ENCODE measurements at regions not wholly inside any gene's neighbourhood (a gene's known extent, or its start where the extent isn't known, plus 50 kb on each side); places are given as distances from the start of the nearest gene placed in this dataset.

DNA sequence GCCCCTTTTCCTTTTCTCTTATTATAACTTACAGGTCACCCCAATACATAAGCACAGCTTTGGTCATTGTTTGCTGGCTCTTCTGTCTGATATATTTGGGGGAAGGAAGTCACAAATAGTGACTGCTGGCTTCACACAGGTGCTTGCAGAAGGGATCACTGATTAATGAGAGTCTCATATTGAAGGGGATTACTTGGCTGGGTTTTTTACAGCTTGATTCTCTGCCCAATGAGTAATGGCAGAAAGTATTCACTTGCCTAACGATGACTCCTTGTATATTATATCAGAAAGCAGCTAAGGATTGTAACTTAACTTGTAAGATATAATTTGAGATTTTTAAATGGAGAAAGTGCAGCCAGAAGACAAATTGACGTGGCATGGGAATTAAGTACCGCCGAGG, 119.3 kb upstream of the PFN2 start:
- DNase-seq (ENCODE audit: low spot score) = no peak

DNA sequence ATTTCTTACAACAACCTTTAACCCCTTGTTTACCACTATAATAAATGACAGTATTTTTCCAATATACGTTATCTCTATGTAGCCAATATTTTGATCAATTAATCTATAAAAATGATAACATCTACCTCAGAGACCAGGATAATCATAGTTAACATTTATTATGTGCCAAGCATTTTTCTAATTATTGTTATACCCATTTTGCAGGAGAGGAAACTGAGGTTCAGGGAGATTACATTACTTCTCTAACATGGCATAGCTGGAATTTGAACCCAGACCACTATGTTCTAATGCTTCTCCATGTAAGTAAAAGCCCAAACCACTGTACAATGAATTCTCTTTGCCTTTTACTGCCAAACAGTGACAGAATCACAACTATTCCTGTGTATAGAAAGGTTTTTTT, 113.4 kb upstream of the PFN2 start:
- no peak for DNase-seq (ENCODE audit: low spot score)

DNA sequence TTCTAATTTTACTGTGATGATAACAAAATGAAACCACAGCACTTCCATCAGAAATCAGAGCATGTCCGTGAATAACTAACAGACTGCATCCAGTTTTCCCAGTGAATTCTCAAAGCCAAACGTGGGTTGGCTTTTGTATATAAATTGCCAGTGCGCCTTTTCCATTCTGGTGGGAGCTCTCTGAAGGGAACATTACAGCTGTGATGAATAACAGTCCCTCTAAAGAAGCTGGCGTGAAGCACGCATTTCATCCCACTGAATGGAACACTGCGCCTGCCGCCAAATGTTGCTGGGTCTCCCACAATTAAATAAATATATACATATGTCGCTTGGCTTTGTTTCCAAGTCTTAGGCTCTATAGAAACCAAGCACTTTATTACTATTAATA, 113.0 kb upstream of the PFN2 start:
- peak; percentile 41 for DNase-seq (ENCODE audit: low spot score)

DNA sequence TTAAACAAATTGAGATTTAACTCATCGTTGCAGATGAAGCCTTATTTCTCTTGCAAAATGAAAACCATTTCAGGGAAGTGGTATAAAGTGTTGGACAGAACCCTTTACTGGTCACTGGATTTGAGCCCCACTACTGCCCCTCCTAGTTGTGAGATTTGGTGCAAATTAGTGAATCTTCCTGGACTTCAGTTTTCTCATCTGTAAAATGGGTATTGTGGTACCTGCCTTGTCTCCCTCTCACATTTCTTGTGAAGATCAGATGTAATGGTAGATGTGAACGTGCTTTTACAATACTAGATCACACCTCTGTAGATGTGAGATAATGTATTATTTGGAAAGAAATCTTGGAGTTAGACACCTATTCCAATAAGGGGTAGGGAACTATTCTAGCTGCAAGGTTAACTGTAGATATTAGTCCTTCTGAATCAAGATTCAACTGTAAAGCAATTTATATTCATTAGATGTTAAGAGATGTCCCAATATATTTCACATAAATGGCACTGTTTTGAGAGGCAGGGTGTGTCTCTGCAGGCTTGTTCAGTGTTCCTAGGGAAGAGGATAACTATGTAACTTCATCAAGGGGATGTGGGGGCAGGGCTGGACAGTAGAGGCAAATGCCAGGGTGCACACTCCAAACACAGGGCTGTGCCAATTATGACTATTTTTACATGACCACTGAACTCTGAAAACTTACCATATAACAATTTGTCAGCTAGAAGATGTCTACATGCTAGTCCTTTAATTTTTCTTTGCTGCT, 112.4 kb upstream of the PFN2 start:
- DNase-seq (ENCODE audit: low spot score) = no peak

DNA sequence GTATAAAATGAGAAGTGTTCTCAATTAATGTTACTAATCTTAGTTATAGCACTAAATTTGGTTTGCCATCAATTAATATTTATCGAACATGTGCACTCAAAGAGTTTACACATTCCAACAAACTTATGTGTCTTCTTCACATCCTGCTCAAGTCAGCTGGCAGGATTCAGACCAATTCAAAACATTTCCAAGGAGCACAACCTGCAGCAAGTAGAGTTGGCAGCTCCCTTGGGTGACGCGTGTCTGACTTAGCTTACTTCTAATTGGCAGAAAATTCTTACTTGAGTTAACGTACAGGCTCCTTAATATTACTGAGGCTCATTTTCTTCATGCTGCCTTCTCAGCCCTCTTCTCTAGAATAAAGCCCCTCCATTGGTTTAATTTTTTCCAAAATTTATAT, 110.4 kb upstream of the PFN2 start:
- no peak for DNase-seq (ENCODE audit: low spot score)

DNA sequence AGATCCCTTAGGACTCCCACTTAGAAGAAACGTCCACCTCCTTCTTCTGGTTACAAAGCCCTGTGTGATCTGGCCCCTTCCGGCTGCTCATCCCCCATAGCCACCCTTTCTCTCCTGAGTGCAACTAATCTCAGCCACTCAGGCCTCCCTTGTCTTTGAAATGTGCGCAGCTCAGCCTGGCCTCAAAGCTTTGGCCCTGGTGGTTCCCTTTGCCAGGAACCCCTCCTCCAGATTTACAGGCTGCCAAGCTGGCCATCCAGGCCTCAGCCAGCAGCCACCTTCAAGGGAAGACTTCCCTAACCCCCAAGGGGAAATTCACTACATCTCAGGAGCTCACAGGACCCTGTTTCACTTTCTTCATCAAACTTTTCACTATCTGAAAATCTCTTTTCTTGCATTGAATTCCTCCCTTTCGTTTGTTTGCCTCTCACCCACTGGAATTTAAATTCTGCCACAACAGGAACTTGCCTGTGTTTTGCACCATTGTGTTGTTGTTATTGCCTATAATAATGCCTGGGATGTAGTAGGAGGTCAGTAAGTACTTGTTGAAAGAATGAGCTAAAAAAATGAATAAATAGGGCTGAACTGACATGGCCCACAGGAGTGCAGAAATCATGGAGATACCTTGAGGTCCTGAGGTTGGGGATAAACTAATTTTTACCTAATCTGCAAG, 109.5 kb upstream of the PFN2 start:
- DNase-seq (ENCODE audit: low spot score) = no peak

DNA sequence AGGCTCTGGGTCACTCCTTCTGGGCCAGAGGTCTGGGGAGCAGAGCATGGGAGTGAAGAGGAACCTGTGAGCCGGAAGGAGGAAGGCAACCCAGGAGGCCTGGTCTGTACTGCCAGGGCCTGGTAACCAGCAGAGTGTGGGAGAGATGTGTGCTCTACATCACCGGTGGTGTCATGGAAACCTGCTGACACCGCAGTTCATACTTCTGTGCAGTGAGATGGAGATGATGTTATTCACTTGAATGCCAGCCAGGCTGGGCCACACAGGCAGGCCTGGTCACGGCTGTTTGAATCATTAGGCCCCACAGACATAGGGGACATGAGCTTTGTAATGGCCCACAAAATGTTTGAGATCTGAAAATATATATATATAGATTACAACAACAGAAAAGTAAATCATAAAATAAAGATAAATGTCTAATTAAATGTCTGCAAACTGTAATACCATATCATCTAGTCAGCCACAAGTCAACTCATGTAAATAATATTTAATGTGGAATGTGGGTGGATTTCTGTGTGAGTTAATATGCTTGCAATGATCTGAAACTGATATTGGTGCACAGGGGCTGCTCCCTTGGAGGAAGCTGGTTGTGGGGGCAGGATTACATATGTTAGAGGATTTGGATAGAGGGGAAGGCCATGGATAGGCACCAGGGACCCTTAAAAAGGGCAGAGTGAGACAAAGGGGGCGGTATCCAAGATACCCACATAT, 108.5 kb upstream of the PFN2 start:
- DNase-seq (ENCODE audit: low spot score) = peak; percentile 91

DNA sequence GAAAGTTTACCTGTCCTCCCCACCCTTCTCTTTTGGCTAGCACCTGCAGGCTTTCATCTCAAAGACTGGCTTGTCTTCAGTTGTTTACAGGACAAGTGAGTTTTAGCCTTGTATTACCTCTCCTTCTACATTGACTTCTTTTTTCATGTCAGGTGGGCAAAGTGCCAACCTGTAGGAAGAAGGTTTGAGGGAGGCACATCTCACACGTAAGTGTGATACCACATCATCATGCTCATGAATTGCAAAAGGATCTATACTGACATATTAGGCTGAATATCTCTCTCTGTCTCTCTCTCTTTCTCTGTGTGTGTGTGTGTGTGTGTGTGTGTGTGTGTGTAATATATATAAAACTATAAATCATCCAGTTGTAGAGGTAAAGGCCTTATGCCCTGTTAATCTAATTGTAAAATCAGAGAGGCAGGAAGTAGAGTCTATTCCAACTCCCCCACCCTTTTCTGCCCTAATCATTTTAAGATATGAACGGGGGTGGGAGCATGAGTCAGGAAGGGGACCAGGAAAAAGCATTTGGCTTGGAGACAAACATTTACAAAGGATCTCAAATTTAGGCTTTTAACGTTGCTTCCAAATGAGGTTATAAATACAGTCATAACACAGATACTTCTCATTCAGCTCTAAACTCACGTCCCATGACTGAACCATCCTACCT, 107.0 kb upstream of the PFN2 start:
- DNase-seq (ENCODE audit: low spot score) = no peak

DNA sequence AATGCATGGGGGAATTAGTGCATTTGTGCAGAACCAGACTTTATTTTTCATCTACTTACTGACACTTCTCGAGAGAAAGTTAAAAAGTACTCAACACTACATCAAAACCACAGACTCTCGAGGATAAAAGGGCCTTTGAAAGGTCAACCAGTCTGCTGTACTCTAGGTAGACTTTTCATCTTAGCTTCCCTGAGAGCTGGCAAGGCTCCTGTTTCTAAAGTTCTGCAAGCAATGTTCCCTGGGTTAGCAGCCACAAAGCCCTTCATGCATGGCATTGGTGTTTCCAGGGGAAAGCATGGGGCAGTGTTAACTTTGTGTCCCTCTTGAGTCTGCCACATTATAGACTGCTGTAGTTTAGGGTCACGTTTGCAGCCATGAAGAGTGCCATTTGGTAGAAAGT, 106.4 kb upstream of the PFN2 start:
- no peak for DNase-seq (ENCODE audit: low spot score)

DNA sequence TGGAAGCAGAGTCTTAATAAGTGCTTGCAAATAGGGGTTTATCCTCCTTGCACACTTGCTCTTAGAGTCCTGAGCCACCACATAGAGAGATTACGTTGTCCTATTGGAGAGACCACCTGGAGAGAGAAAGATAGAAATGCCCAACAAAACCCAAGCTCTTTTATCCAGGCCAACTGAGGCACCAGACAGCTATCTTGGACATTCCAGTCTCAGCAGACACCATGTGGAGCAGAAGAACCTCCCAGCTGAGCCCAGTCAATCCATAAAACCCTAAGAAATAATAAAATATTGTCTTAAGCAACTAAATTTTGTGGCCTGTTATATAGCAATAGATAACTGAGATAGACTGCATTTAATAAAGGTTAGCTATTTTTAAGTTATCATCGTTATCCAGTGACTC, 105.7 kb upstream of the PFN2 start:
- no peak for DNase-seq (ENCODE audit: low spot score)

DNA sequence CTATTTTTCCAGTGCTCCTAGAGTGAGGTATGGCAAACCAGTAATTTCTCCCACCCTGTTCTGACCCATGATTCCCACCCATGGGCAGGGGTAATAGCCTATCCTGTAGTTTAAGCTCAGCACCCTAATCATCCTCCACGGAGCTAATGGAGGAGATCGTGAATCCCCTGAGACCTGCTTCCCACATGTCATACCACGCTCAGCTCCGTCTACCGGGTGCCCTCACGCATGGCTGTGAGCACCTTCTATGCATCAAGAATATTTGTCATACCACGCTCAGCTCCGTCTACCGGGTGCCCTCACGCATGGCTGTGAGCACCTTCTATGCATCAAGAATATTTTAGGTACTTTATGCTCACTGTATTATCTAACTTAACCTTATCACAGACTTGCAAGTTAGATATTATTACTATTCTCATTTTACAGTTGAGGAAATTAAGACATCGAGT, 104.7 kb upstream of the PFN2 start:
- no peak for DNase-seq (ENCODE audit: low spot score)

DNA sequence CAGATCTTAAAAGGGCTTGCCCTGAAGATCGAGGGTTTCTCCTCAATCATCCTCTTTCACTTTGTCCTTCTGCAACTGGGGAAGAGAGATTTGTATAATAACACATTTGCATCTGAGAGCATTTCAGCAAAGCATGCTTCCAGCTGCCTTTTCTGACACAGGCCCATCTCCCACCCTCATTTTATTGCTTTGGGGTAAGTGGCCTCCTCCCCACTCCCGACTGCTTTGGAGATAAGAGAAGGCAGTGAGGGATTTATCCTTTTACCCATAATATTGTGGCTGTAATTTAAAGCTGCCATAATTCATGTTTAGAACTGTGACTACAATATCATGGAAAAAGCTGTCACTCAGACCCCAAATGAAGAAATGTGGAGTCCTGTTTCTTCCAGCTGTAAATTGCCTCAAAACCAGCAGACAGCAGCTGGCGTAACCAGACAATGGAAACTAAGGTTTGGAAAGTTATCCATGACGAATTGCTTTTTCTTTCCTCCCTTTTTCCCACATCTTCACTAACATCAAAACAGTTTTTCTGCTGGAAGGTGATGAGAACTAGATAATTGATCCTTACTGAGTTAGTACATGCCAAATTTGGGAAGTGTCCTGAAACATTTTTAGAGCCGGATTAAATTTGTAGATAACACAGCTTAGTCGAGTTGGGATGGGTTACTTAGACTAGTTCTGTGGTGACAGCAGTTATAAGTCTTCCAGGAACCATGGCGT, 104.2 kb upstream of the PFN2 start:
- no peak for DNase-seq (ENCODE audit: low spot score)

DNA sequence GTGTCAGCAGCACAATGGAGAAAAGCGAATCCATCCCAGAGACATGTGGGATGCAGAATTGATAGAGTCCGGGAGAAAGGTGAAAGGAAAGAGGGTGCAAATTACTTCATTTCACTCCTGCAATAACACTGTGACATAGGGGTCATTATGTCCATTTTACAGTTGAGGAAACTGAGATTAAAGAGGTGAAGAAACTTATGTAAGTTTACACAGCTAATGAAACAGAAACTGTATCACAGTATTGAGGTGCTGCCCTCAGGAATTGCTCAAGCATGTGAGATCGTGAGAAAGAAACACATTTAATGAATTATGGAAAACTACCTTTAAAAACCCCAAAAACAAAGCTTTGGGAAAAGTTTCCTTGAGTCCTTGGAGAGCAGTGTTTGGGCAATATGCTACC, 103.6 kb upstream of the PFN2 start:
- no peak for DNase-seq (ENCODE audit: low spot score)

DNA sequence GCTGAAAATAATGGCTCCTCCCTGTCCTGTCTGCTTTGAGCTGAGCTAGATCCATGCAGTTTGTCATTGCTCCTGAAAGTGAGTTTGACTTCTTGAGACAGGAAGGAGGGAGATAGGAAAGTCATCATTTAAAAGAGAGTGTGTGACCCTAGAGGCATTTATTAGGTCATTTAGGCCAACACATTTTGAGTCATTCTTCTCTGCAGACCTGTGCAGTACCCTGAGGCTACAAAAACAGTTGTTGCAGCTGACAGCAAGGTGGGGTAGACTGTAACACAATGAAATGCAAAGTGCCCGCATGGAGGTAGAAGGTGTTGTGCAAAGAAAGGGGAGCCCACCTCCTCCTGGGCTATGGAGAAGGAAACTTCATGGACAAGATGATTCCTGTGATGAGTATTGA, 102.8 kb upstream of the PFN2 start:
- no peak for DNase-seq (ENCODE audit: low spot score)

DNA sequence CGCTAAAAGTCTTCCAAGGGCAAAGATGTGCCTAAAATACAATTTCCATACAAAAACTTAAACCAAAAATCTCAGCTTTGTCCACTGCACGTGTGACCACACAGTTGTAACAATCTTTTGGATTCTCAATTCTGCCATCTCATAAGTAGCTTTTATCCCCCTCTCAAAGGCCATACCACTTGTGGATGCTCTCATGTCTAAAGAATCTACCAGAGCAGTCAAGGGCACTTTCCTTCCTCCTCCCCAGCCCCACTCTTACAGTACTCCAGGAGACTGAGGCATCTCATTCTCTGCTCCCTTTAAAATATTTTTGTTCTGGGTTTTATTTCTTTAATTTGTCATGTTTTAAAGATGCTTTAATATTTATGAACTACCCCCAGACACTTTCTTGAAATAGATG, 102.3 kb upstream of the PFN2 start:
- peak; percentile 39 for DNase-seq (ENCODE audit: low spot score)

DNA sequence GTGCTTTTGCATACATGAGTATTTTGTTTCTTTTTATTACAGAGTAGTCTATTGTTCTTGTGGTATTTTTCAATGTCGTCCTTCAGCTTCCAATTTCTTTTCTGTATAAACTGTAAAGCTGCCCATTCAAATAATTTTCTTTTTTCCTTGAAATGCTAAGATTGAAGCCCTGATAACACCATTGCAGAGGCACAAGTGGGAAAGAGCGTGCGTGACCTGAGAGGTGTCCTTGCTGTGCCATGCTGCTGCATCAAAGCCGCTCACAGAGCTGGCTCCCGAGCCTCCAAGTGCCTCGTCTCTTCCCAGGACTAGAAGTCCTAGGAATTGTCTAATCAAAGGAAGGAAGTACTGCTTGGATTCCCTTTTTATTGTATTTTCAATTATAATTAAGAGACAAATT, 101.9 kb upstream of the PFN2 start:
- no peak for DNase-seq (ENCODE audit: low spot score)

DNA sequence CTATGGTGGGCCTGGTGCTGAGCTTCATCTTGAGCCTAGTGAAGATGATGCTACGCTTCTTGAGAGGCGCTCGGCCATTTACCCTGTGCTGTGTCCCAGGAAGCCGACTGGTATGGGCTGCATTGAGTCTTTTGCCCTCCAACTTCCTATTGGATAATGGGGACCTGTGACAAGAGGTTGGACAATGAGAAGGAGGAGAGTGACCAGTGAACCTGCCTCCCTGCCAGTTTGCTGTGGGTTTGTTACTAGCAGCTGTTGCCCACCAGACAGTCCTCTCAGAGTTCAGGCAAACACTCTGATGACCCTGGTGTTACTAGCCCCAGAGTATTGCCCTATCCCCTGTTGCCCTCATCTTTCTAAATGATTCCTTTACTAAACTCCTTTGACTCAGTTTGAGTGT, 99.6 kb upstream of the PFN2 start:
- DNase-seq (ENCODE audit: low spot score) = no peak

DNA sequence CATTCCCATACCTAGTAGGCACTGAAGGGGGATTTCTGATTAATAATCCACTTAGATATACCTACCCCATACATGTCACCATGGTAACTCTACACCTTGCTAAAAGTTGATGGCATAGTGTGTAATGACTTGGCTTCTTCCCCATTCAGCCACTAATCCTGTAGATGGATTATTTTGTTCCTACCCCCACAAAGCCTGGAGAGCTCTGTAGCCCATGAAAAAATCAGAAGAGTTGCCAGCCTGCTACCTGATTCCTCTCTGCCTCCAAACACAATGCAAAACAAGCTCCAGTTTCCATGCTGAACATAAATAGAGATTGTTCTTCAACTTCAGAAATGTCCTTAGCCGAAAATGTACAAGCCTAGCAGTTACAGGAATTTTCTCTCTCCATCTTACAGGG, 98.9 kb upstream of the PFN2 start:
- DNase-seq (ENCODE audit: low spot score) = no peak

DNA sequence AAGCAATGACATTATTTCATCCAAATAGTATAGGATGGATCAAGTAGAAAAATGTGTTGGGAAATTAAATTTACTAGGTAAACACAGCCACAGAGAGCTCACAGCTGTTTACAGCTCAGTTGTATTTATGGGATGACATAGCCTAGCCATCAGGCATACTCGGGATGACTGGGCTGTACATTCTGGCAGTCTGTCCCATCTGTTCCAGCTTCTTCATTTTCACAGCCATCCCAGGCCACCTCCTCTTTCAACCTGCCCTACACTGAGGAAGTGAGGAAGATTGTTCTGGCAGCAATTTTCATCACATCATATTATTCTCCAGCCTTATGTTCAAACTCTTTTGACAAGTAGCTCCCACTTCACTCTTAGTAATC, 98.4 kb upstream of the PFN2 start:
- DNase-seq (ENCODE audit: low spot score) = no peak

DNA sequence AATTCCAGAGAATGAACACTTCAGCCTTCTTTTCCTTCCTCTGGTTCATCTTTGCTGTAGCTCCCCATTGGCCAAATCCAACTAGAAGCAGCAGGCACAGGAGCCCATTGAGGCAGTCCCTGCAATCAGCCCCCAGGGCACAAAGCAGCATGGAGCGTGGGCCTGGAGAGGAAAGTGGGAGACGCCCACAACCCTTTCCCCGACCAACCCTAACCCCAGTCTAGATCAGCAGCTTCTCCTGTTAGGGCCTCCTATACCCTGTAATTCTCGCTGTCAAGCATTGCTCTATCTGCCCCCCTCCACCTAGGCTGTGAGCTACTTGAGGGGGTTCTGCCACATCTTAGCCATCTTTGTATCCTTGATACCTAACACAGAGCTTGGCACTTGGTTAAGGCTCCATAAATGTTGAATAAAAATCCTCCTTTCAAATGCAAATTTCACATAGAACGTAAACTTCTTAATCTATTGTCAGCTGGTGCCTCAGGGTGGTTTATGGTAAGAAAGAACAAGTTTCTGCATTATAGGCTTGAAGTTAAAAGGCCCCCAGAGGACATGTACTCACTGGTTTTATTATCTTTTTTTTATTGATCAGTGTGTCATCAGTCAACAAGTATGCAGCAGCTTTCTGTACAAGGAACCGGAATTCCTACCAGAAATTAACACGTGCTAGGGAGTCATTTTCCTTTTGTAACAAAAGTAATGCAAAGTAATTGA, 97.9 kb upstream of the PFN2 start:
- no peak for DNase-seq (ENCODE audit: low spot score)

DNA sequence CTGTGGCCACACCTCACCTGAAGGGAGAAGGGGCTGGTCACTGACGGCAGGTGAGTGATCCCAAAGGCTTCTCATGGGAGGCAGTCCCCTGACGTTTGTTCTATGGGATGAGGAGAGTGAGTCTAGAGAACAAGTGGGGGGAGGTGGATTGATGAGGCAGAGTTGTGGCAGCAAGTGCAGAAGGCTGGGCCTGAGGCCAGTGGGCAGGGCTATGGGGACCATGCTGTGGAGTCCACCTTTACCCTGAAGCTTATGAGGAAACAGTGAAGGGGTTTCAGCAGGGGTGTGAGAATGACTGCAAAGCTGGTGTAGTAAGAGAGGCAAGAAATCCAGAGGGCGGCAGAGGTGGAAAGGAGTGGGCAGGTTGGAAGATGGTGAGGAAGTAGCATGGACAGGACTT, 96.9 kb upstream of the PFN2 start:
- DNase-seq (ENCODE audit: low spot score) = no peak

DNA sequence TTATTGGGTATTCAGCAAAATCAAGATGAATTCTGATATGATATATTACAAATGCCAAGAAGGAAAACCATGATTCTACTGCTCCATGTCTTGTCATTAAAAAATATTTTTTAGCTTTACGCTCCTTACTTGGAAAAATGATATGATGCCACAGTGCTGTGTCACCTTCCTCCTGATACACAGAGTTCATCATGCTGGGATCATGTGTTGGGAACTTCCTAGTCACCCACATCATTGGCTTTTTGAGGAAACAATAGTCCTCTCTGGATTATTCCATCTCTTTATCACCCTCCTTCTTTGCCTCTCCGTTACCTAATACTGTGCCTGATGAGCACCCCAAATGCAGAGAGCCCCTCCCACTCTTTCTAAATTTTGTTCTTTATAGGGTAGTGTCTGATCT, 94.3 kb upstream of the PFN2 start:
- DNase-seq (ENCODE audit: low spot score) = no peak
